ENCODE measurements at regions not wholly inside any gene's neighbourhood (a gene's known extent, or its start where the extent isn't known, plus 50 kb on each side); places are given as distances from the start of the nearest gene placed in this dataset.

DNA sequence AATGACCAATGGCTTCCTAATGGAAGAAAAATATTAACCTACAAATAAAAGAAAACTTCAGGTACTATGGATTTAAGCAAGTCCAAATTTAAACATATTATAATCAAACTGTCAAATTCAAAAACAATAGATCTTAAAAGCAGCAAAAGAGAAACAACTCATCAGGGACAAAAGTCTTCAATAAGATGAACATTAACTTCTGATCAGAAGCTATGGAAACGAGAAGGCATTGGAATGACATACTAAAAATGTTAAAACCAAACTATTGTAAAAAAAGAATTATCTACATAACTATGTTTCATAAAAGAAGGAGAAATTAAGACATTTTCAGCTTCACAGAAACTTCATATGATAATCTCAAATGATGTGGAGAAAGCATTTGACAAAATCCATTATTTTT, 334.7 kb downstream of the ANKRD7 start:
- H3K27ac ChIP-seq, result no peak overlapping the region
- TF ChIP-seq CTCF (IDR thresholded peaks at IDR 0.05), result no peak
- no peak for TF ChIP-seq ZFX (IDR thresholded peaks at IDR 0.05; ENCODE audit: borderline replicate concordance)

GRCh38 chr7:118563311-118563710, 338.8 kb downstream of the ANKRD7 start:
- no peak for TF ChIP-seq ZFX (IDR thresholded peaks at IDR 0.05; ENCODE audit: borderline replicate concordance)
- H3K27ac ChIP-seq, result no peak overlapping the region

DNA sequence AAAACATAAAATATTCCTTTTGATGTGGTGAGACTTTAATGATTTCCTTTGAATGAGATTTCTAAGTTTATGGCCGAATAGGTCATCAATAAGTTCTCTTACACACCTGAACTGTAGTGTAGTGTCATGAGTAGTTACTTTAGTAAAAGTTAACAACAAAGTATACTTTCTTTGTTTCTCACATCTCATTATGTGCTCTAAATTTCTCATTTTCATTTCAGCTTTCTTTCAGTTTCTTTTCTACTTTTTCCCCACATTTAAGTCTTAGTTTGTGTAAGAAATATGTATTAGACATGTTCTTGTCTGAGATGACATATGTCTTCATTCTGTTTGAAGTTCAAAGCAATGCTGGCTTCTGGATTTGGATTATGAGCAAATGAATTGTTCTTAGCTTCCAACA, 348.1 kb downstream of the ANKRD7 start:
- no peak overlapping the region for H3K27ac ChIP-seq
- TF ChIP-seq ZFX (IDR thresholded peaks at IDR 0.05; ENCODE audit: borderline replicate concordance) (no peak), CTCF (IDR thresholded peaks at IDR 0.05) (no peak)

DNA sequence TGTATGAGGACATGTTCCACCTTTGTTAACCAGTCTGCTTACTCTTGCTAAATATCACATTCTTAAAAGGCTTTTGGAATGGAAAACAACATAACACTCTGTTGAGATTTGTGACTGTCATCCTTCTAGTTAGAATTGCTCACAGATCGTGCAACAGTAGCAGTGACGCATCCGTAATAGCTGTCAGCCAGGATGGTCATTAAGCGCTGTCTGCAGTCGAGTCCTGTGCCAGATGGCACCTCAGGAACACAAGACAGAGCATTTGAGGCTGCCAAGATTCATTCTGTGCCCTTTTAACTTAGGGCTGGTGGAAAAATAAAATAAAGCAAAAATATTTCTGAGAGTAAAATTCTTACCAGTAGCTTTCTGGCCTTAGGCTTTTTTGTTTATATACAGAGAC, 348.6 kb downstream of the ANKRD7 start:
- no peak for TF ChIP-seq ZFX (IDR thresholded peaks at IDR 0.05; ENCODE audit: borderline replicate concordance)
- H3K27ac ChIP-seq, result no peak overlapping the region

DNA sequence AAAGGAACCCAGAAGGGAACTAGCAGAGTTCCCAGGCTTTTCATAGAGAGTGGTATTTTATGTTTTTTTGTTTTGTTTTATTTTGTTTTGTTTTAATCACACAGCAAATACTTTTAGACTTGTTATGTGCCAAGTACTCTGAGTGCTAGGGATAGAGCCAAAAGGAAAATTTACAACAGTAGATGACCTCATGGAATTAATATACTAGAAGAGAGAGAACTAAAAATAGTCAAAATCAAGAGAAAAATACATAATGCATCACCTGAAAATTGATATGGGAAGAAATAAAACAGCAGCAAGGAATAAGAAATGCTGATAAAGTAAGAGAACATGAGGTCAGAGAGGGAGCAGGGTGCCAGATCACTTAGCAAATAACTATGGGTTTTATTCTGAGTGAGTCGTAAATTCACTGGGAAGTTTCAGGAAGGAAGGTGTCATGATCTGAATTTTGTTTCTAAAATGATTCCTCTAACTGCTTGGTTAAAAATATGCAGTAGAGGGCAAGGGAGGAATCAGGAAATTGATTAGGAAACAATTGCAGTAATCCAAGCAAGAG, 351.0 kb downstream of the ANKRD7 start:
- no peak for TF ChIP-seq ZFX (IDR thresholded peaks at IDR 0.05; ENCODE audit: borderline replicate concordance)
- TF ChIP-seq CTCF (IDR thresholded peaks at IDR 0.05), result no peak
- no peak overlapping the region for H3K27ac ChIP-seq

- H3K27ac ChIP-seq, result no peak overlapping the region
- TF ChIP-seq ZFX (IDR thresholded peaks at IDR 0.05; ENCODE audit: borderline replicate concordance), result no peak
- TF ChIP-seq CTCF (IDR thresholded peaks at IDR 0.05), result no peak
These were observed 356.4 kb downstream of the ANKRD7 start for GRCh38 chr7:118580743-118581382.

DNA sequence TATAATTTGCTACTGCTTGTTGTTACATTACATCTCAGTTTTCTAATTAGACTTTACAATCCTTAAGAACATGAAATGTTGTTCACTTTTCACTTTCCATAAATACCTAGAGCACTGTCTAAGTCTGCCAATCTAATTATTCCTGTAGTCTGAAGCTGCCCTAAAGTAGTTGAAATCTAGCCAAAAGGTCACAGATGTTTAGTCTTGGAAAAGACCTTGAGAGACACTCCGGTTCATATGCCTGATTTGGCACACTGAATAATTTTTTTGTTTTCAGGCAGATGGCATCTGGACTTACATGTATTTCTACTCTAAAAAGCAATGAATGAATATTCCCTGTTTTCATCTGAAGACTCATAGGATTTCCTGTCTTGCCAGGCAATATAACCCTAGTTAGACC, 359.1 kb downstream of the ANKRD7 start:
- no peak overlapping the region for H3K27ac ChIP-seq
- TF ChIP-seq ZFX (IDR thresholded peaks at IDR 0.05; ENCODE audit: borderline replicate concordance), result no peak
- no peak for TF ChIP-seq CTCF (IDR thresholded peaks at IDR 0.05)

DNA sequence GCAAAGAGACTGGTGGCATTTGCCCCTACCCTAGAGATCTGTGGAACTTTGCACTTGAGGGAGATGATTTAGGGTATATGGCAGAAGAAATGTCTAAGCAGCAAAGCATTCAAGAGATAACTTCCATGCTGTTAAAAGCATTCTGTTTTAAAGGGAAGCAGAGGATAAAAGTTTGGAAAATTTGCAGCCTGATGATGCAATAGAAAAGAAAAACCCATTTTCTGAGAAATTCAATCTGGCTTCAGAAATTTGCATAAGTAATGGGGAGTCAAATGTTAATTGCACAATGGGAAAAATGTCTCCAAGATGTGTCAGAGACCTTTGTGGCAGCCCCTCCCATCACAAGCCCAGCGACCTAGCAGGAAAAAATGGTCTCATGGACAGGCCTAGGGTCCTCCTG, 361.7 kb downstream of the ANKRD7 start:
- TF ChIP-seq CTCF (IDR thresholded peaks at IDR 0.05), result no peak
- no peak for TF ChIP-seq ZFX (IDR thresholded peaks at IDR 0.05; ENCODE audit: borderline replicate concordance)
- H3K27ac ChIP-seq, result no peak overlapping the region

Measured in 22Rv1 (cell line).